ENCODE measurements at regions not wholly inside any gene's neighbourhood (a gene's known extent, or its start where the extent isn't known, plus 50 kb on each side); places are given as distances from the start of the nearest gene placed in this dataset.

GRCh38 chr10:124287071-124287685 lies 131.5 kb downstream of the OAT start:
- no peak for TF ChIP-seq EZH2 (IDR thresholded peaks at IDR 0.05; ENCODE audit: low read length, unreplicated experiment)
- TF ChIP-seq CTCF (conservative IDR thresholded peaks at IDR 0.05; ENCODE audit: low read depth, low read length) = no peak
- TF ChIP-seq EZH2phosphoT487 (IDR thresholded peaks at IDR 0.05; ENCODE audit: borderline replicate concordance, low read length) = no peak
